GM21423 (cell line): ENCODE measurements at regions not wholly inside any gene's neighbourhood (a gene's known extent, or its start where the extent isn't known, plus 50 kb on each side); places are given as distances from the start of the nearest gene placed in this dataset.
"Not testable (repeated sequence)": the region's sequence is repeated elsewhere in the genome, so short reads cannot be mapped to it uniquely, and the experiment has no call there.

Experiments
- ATAC-seq: cut with Tn5 transposase; IDR thresholded peaks from one replicate; pipeline ENCODE4 v1.9.1; 2021; ENCODE audit warnings: mild to moderate bottlenecking, moderate library complexity; ENCODE audit not compliant: unreplicated experiment

DNA sequence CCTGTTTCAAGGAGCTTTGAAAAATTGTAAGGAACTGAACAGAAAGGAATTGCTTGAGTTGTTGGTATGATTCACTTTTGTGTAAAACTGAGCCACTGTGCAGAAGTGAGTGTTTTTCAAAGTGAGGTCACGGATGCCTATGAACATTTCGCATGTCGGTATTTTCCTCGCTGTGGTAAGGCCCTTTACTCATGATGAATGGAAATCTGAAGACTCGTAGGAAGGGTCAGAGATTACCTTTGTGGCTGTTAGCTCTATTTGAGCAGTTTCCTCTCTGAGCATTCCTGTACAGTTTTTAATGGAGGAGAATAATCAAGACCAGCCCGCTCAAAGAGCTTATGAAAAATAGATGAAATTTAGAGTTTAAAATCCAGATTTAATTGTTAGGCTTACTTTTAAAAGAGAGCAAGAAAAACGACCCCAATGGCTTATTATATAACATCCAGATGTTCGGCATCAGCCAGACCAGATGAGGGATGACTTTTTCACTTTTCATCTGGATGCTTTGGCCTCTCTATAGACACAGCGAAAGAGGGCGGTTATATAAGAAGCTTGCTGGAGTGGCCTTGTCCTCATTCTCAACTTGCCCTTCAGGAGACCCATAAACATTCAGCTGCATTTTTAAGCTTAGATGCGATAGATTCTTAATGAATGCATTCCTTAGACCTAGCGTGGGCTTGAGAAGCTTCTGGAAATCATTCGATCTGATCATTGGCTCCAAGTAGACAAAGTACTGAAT lies 99.5 kb downstream of the CD83 start:
- no peak for ATAC-seq

- ATAC-seq = no peak
Observed at GRCh38 chr6:14217728-14218518, 100.4 kb downstream of the CD83 start.

GRCh38 chr6:14218519-14218800 lies 100.9 kb downstream of the CD83 start:
- no peak for ATAC-seq

DNA sequence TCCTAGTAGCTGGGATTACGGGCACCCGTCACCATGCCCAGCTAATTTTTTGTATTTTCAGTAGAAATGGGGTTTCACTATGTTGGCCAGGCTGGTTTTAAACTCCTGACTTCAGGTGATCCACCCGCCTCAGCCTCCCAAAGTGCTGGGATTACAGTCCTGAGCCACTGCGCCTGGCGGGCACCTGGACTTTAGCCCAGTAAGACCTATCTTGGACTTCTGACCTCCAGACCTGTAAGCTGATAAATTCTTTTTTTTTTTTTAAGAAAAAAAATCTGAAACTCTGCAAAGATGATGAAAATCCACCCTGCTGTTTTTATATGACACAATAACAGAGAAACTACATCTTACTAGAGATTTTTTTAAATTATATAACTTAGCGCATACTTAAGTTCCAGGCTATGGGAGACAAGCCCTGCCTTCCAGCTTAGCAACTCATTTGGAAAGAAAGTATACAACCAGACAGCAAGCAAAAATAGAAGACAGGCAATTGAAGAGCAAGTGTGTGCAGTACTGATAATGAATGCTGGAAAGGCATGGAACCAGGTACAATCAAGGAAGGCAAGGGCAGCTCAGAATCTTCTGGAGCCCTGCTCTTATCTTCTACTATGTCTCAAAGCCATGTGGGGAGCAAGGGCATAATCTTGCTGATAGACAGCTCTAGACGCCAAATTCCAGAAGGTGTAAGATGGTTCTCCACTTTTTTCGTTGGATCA lies 104.2 kb downstream of the CD83 start:
- ATAC-seq = no peak

- no peak for ATAC-seq
Observed at GRCh38 chr6:14222956-14223355, 105.4 kb downstream of the CD83 start.

GRCh38 chr6:14224359-14225103 lies 107.0 kb downstream of the CD83 start:
- peak; percentile 69 for ATAC-seq

DNA sequence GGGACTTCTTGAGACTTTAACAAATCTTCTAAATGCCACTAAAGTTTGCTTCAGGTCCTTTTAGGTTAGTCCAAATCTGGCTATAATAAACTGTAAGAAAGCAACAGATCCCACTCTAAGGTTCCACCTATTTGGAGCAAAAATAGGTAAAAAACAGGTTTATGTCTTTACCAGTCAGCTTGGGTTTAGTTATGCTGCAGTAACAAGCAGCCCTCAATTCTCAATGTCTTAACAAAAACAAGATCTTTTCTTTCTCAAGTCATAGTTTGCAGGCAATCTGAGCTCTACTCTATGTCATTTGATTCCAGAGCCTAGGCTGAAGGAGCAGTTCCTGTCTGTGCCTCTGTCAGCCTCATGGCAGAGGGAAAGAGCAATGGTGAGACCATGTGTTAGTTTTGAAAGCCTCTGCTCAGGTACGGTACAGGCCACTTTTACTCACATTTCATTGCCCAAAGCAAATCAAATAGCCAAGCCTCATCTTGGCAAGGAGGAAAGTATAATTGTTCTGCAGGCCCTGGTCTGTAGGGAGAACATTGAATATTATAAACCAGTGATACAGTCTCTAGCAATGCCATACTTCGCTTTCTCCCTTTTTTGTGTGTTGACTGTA lies 108.6 kb downstream of the CD83 start:
- no peak for ATAC-seq

DNA sequence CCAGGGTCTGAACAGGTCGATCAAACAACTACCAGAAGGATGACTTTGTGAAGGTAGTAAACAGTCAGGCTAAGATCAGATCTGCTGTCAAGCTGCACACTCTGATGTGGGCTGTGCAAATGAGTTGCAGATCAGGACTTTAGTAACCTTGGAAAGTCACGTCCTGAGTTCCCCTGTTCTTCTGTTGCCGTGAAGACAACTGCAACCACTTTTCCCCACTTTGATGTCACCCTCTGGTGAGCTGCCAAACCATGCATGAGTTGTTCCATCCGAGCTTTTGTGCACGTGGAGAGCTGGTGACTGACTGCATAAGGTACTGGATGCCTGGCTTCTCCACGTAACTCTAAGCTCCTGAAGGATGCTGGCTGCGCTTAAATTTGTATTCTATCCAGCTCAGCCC lies 111.0 kb downstream of the CD83 start:
- no peak for ATAC-seq

- no peak for ATAC-seq
Observed at GRCh38 chr6:14231071-14231483, 113.5 kb downstream of the CD83 start.

GRCh38 chr6:14231501-14232280 lies 114.1 kb downstream of the CD83 start:
- no peak for ATAC-seq

- no peak for ATAC-seq
Observed at GRCh38 chr6:14232889-14233288, 115.3 kb downstream of the CD83 start.

- no peak for ATAC-seq
Observed at GRCh38 chr6:14235653-14236356, 118.2 kb downstream of the CD83 start.

GRCh38 chr6:14239097-14239496 lies 121.5 kb downstream of the CD83 start:
- no peak for ATAC-seq

GRCh38 chr6:14240411-14241166 lies 123.0 kb downstream of the CD83 start:
- ATAC-seq = peak; percentile 37

- peak; percentile 63 for ATAC-seq
Observed at GRCh38 chr6:14241255-14242070, 123.9 kb downstream of the CD83 start.

GRCh38 chr6:14242912-14243311 lies 125.3 kb downstream of the CD83 start:
- not testable (repeated sequence) for ATAC-seq

GRCh38 chr6:14243597-14243996 lies 126.0 kb downstream of the CD83 start:
- ATAC-seq = no peak

GRCh38 chr6:14246876-14247275 lies 129.3 kb downstream of the CD83 start:
- ATAC-seq = no peak
